PFSK-1 (cell line): ENCODE measurements at regions not wholly inside any gene's neighbourhood (a gene's known extent, or its start where the extent isn't known, plus 50 kb on each side); places are given as distances from the start of the nearest gene placed in this dataset.

Source experiments
- FOXP2 ChIP-seq: optimal IDR thresholded peaks from 2 replicates; pipeline ENCODE3; 2011; ENCODE audit warnings: borderline replicate concordance, control low read depth, inconsistent platforms; ENCODE audit not compliant: insufficient read depth; ENCODE audit errors: extremely low read length, extremely low read depth
- POLR2AphosphoS5 ChIP-seq: IDR thresholded peaks from 2 replicates; pipeline ENCODE4 v1.6.1; 2012; ENCODE audit warnings: low read depth, mild to moderate bottlenecking, control low read depth, low read length, moderate library complexity
- REST ChIP-seq, 2 experiments: IDR thresholded peaks; 2 replicates each; pipeline versions ENCODE4 v1.6.1 to v1.8.0; 2011 to 2012; ENCODE audit warnings: low read depth in 2 of 2, low read length in 2 of 2, control low read depth in 1 of 2, inconsistent platforms in 1 of 2, mild to moderate bottlenecking in 1 of 2, moderate library complexity in 1 of 2; ENCODE audit not compliant: insufficient read depth in 1 of 2
- SIN3A ChIP-seq: IDR thresholded peaks from 2 replicates; pipeline ENCODE4 v1.6.1; 2012; ENCODE audit warnings: mild to moderate bottlenecking, low read length, moderate library complexity, borderline replicate concordance; ENCODE audit not compliant: insufficient read depth
- TAF1 ChIP-seq: IDR thresholded peaks from 2 replicates; pipeline ENCODE4 v1.6.1; 2012; ENCODE audit warnings: low read length, control low read depth, borderline replicate concordance; ENCODE audit not compliant: insufficient read depth

DNA sequence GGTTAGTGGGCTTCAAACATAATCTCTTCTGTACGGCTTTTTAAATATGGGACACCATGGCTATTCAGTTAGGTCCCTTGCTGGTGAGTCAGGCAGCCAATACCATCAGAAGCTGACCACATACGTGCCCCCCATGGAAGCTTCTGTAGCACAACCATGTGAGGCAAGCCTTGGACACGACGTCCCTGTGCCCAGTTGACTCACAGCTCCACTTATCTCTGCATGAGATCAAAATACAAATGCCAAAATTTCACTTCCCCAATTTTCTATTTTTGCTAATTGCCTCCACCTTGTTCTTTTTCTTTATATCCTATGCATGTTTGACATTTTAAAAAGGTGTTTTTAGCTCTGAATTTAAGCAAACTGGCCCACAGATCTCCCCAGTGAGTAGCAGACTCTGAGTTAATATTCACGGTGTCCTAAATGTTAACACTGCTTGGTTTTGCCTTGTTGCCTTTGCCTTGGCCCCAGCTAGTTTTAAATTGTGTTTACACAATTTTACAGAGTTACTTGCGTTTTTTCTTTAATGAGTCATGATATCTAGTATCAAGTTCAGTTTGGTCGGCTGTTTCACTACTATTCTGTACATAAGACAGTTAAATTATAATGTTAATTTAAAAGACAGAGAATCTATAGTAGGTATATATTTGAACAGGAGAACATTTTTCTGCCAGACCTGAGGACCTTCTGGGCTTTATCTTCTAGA is 77.5 kb downstream of the CDCA7 start:
- TF ChIP-seq REST (IDR thresholded peaks at IDR 0.05; ENCODE audit: insufficient read depth in 1 of 2, low read depth in 2 of 2, low read length in 2 of 2) (no peak), TAF1 (no peak), SIN3A (no peak), POLR2AphosphoS5 (no peak), FOXP2 (no peak)

DNA sequence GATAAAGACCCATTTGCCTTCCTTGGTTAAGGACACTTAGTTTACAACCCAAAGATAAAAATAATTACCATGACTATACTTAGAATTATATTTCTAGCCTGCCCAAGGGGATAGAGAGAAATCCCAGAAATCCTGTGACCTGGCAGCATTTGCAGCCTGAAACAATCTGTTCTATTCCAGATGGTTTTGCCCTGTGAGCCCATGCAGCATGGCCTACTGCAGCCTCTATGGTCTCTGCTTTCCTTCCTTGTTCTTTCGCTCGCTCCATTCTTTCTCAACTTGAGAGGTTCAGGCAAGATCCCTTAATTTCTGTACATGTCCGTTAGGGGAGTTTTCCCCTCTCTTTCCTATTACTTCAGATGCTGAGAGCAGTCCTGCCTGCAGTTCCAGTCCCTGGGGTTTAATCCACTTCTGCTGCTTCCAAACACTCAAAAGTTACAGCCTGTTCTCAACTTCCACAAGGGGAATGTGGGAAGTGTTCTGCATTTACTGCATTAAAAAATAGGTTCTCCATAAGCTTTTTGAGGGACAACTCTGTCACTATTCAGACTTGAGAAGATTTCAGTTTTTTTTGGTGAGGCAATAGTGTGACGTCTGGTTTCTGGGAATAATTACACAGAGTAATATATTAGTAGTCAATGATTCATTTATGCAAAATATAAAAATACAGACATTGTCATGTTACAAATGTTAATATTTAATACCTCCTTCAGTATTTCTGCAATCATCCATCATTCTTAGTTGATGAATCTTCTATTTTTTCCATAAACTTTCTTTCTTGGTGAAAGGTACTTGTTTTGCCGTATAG is 80.3 kb downstream of the CDCA7 start:
- TF ChIP-seq FOXP2, result no peak
- no peak for TF ChIP-seq REST (IDR thresholded peaks at IDR 0.05; ENCODE audit: insufficient read depth in 1 of 2, low read depth in 2 of 2, low read length in 2 of 2)
- TF ChIP-seq SIN3A, result no peak
- no peak for TF ChIP-seq TAF1
- no peak for TF ChIP-seq POLR2AphosphoS5

DNA sequence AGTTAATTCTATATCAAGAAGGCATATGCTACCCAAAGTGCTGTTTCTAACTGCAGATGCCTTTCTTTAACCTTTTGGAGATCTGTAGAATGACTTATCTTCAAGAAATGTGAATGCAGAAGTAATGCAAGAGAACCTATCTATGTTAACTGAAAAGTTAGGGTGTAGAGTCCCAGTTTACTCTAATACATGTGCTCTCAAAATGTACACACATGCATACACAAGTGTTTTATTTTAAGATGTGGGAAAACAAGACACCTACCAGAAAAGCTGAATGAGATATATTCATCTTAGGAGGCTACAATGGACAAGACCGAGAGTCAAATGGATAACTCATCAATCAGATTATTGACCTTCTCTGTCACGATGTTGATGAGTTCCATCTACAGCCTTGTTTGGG is 80.9 kb downstream of the CDCA7 start:
- TF ChIP-seq REST (IDR thresholded peaks at IDR 0.05; ENCODE audit: insufficient read depth in 1 of 2, low read depth in 2 of 2, low read length in 2 of 2), result no peak
- TF ChIP-seq TAF1, result no peak
- TF ChIP-seq POLR2AphosphoS5, result no peak
- TF ChIP-seq FOXP2, result no peak
- no peak for TF ChIP-seq SIN3A

GRCh38 chr2:173436088-173436487 is 81.4 kb downstream of the CDCA7 start:
- no peak for TF ChIP-seq FOXP2
- no peak for TF ChIP-seq SIN3A
- no peak for TF ChIP-seq TAF1
- TF ChIP-seq REST (IDR thresholded peaks at IDR 0.05; ENCODE audit: insufficient read depth in 1 of 2, low read depth in 2 of 2, low read length in 2 of 2), result no peak
